ENCODE measurements at regions not wholly inside any gene's neighbourhood (a gene's known extent, or its start where the extent isn't known, plus 50 kb on each side); places are given as distances from the start of the nearest gene placed in this dataset.

DNA sequence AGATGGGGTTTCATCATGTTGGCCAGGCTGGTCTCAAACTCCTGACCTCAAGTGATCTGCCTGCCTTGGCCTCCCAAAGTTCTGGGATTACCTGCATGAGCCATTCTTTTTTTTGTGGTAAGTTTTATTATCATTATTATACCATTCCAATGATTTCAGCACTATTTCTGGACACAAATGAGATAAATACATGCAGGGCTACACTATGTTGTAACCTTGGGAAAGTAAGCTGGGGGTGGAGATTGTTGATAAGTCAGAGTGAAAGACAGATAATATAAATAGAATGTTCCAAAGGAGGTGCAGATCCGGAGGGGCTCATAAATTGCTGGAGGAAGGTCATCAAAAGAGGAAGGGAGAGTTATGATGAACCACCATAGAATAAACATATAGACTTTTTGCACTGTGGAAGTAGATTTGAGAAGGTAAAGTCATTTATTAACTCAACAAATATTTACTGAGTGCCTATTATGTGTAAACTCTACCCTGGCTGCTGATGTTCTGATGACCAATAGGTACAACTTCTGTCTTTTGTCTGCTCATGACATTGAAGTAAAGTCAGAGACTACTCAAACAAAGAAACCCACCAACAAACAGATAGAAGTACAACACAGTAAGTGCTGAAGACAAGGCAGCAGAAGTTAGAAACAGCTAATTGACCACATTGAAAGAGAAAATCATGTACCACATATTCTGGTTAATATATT lies 478.9 kb upstream of the GOLIM4 start:
- DNase-seq (no peak), ATAC-seq (ENCODE audit: insufficient read depth, low FRiP score) (no peak)
- no peak overlapping the region for H3K4me3 ChIP-seq
- WGBS, 2 donors: 29 to 43% methylated on average over 1 of the region's 1 CpG
- no peak overlapping the region for H3K27ac ChIP-seq (ENCODE audit: low read depth in 1 of 2, low read length in 1 of 2)
- H3K27me3 ChIP-seq (ENCODE audit: control insufficient read depth in 3 of 3, insufficient read depth in 3 of 3, low read length in 2 of 3): no peaks in the 10 kb centered on the region
- H3K4me1 ChIP-seq (ENCODE audit: control insufficient read depth in 5 of 5, insufficient read depth in 5 of 5, low read length in 5 of 5): no peaks in the 10 kb centered on the region
- no peaks in the 10 kb centered on the region for H3K36me3 ChIP-seq (ENCODE audit: control insufficient read depth in 4 of 4, insufficient read depth in 4 of 4, low read length in 4 of 4)
- no peaks in the 10 kb centered on the region for H3K9me3 ChIP-seq (ENCODE audit: control insufficient read depth in 4 of 4, insufficient read depth in 3 of 4, low read length in 3 of 4)
- no peak for TF ChIP-seq CTCF (IDR thresholded peaks at IDR 0.05; ENCODE audit: control extremely low read depth, extremely low read depth)
- no peak overlapping the region for H3K9ac ChIP-seq (ENCODE audit: insufficient read depth in 1 of 2, low read length in 2 of 2)

DNA sequence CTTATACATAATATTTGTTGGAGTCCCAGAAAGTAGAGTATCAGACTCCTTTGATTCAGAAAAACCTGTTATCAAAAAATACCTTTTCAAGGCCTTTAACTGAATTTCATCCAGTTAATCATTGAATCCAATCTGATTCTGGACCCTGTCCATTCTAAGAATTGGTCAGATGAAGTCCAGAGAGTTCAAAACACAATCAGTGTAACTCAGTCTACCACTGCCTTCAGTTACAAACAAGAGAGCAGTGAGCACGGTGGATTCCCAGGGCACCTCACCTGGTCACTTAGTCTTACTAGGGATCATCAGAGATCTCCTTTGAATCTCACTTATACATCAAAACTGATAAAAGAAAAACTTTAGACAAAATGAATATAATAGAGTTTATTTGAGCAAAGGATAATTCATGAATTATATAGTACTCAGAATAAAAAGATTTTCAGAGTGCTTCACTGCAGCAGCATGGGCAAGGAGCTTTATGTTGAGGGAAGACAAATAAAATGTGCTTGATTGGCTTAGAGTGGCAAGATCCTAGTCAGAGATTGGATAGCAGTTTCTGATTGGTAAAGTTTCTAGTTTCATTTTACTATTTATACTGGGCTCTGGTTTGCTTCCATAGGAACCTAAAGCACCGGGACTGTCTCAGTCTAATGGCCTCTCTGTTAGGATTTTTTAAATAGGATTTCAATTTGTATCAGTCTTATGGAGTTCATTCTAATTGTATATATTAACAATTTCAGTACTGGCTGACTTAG lies 474.9 kb upstream of the GOLIM4 start:
- no peak for TF ChIP-seq CTCF (IDR thresholded peaks at IDR 0.05; ENCODE audit: control extremely low read depth, extremely low read depth)
- H3K27ac ChIP-seq (ENCODE audit: low read depth in 1 of 2, low read length in 1 of 2): no peak overlapping the region
- DNase-seq (peak in 2 of 3 donors; percentile 45 to 48), ATAC-seq (ENCODE audit: insufficient read depth, low FRiP score) (no peak)
- no peaks in the 10 kb centered on the region for H3K27me3 ChIP-seq (ENCODE audit: control insufficient read depth in 3 of 3, insufficient read depth in 3 of 3, low read length in 2 of 3)
- no peaks in the 10 kb centered on the region for H3K36me3 ChIP-seq (ENCODE audit: control insufficient read depth in 4 of 4, insufficient read depth in 4 of 4, low read length in 4 of 4)
- H3K4me3 ChIP-seq: no peak overlapping the region
- H3K9me3 ChIP-seq (ENCODE audit: control insufficient read depth in 4 of 4, insufficient read depth in 3 of 4, low read length in 3 of 4): no peaks in the 10 kb centered on the region
- 83 to 88% methylated on average over 2 of the region's 2 CpGs for whole genome bisulfite sequencing, 2 donors
- H3K9ac ChIP-seq (ENCODE audit: insufficient read depth in 1 of 2, low read length in 2 of 2): no peak overlapping the region
- no peaks in the 10 kb centered on the region for H3K4me1 ChIP-seq (ENCODE audit: control insufficient read depth in 5 of 5, insufficient read depth in 5 of 5, low read length in 5 of 5)

- H3K4me1 ChIP-seq (ENCODE audit: control insufficient read depth in 5 of 5, insufficient read depth in 5 of 5, low read length in 5 of 5): peaks cover 0 to 11% (median 0%) of the 10 kb centered on the region in 5 donors
- H3K36me3 ChIP-seq (ENCODE audit: control insufficient read depth in 4 of 4, insufficient read depth in 4 of 4, low read length in 4 of 4): no peaks in the 10 kb centered on the region
- ATAC-seq (ENCODE audit: insufficient read depth, low FRiP score) (no peak), DNase-seq (no peak)
- no peak for TF ChIP-seq CTCF (IDR thresholded peaks at IDR 0.05; ENCODE audit: control extremely low read depth, extremely low read depth)
- H3K9ac ChIP-seq (ENCODE audit: insufficient read depth in 1 of 2, low read length in 2 of 2): no peak overlapping the region
- no peak overlapping the region for H3K4me3 ChIP-seq
- WGBS, 2 donors: 93% methylated on average over 3 of the region's 3 CpGs
- H3K27me3 ChIP-seq (ENCODE audit: control insufficient read depth in 3 of 3, insufficient read depth in 3 of 3, low read length in 2 of 3): no peaks in the 10 kb centered on the region
- no peak overlapping the region for H3K27ac ChIP-seq (ENCODE audit: low read depth in 1 of 2, low read length in 1 of 2)
- no peaks in the 10 kb centered on the region for H3K9me3 ChIP-seq (ENCODE audit: control insufficient read depth in 4 of 4, insufficient read depth in 3 of 4, low read length in 3 of 4)
Observed at GRCh38 chr3:168558728-168559411, 463.1 kb upstream of the GOLIM4 start.
